Neutrophil (primary cell): ENCODE measurements at regions not wholly inside any gene's neighbourhood (a gene's known extent, or its start where the extent isn't known, plus 50 kb on each side); places are given as distances from the start of the nearest gene placed in this dataset.

ENCODE experiments used
- H3K27ac ChIP-seq: fragments of 200-600 bp; sonication (generic); 2 replicates; pipeline ENCODE4 v1.5.1; 2016; ENCODE audit warnings: mild to moderate bottlenecking, moderate library complexity
- H3K27me3 ChIP-seq: fragments of 200-600 bp; sonication (generic); 2 replicates; pipeline ENCODE4 v1.6.0; 2016; ENCODE audit warnings: mild to moderate bottlenecking
- H3K36me3 ChIP-seq: fragments of 200-600 bp; sonication (generic); 2 replicates; pipeline ENCODE4 v1.5.1; 2017
- H3K4me1 ChIP-seq, 2 experiments: fragments of 200-600 bp in 1 of 2; sonication (generic) in 1 of 2; 1 replicate in 1 of 2; 2 replicates in 1 of 2; pipeline versions ENCODE4 v1.5.1 to v1.6.1; 2013 to 2016; ENCODE audit warnings: low read depth in 1 of 2, low read length in 1 of 2, mild to moderate bottlenecking in 1 of 2, moderate library complexity in 1 of 2; ENCODE audit not compliant: control insufficient read depth in 1 of 2, insufficient read depth in 1 of 2
- H3K4me3 ChIP-seq, 2 experiments: fragments of 200-600 bp in 1 of 2; sonication (generic) in 1 of 2; 1 replicate in 1 of 2; 2 replicates in 1 of 2; pipeline ENCODE4 v1.5.1; 2013 to 2016; ENCODE audit warnings: low read depth in 1 of 2, low read length in 1 of 2, mild to moderate bottlenecking in 1 of 2, moderate library complexity in 1 of 2
- H3K9me3 ChIP-seq: fragments of 200-600 bp; sonication (generic); 2 replicates; pipeline ENCODE4 v1.5.1; 2016
- CTCF ChIP-seq: fragments of 200-600 bp; sonication (generic); IDR thresholded peaks from 2 replicates; pipeline ENCODE4 v1.5.1; 2016; ENCODE audit warnings: antibody characterized with exemption

GRCh38 chr14:87497301-87497700 is 495.7 kb downstream of the GALC start:
- no peak for TF ChIP-seq CTCF
- Histone ChIP-seq H3K27ac (no peak overlapping the region), H3K9me3 (no peaks in the 10 kb centered on the region), H3K36me3 (no peaks in the 10 kb centered on the region), H3K27me3 (no peaks in the 10 kb centered on the region), H3K4me3 (no peak overlapping the region), H3K4me1 (no peaks in the 10 kb centered on the region)

- H3K36me3 ChIP-seq: no peaks in the 10 kb centered on the region
- no peaks in the 10 kb centered on the region for H3K27me3 ChIP-seq
- no peak overlapping the region for H3K27ac ChIP-seq
- H3K4me3 ChIP-seq: no peak overlapping the region
- H3K4me1 ChIP-seq: no peaks in the 10 kb centered on the region
- H3K9me3 ChIP-seq: no peaks in the 10 kb centered on the region
- no peak for TF ChIP-seq CTCF
Measured at GRCh38 chr14:87494010-87494409, 499.0 kb downstream of the GALC start.

- Histone ChIP-seq H3K4me1 (no peaks in the 10 kb centered on the region), H3K36me3 (no peaks in the 10 kb centered on the region), H3K27ac (no peak overlapping the region), H3K27me3 (no peaks in the 10 kb centered on the region), H3K4me3 (no peak overlapping the region), H3K9me3 (no peaks in the 10 kb centered on the region)
- TF ChIP-seq CTCF: no peak
Measured at GRCh38 chr14:87492561-87492960, 500.4 kb downstream of the GALC start.

GRCh38 chr14:87491816-87492215 is 501.2 kb downstream of the GALC start:
- TF ChIP-seq CTCF: no peak
- H3K36me3 ChIP-seq: no peaks in the 10 kb centered on the region
- no peaks in the 10 kb centered on the region for H3K27me3 ChIP-seq
- no peak overlapping the region for H3K4me3 ChIP-seq
- no peaks in the 10 kb centered on the region for H3K9me3 ChIP-seq
- H3K27ac ChIP-seq: no peak overlapping the region
- H3K4me1 ChIP-seq: no peaks in the 10 kb centered on the region

- Histone ChIP-seq H3K27me3 (no peaks in the 10 kb centered on the region), H3K9me3 (no peaks in the 10 kb centered on the region), H3K4me1 (no peaks in the 10 kb centered on the region), H3K27ac (no peak overlapping the region), H3K4me3 (no peak overlapping the region), H3K36me3 (no peaks in the 10 kb centered on the region)
- no peak for TF ChIP-seq CTCF
Measured at GRCh38 chr14:87489196-87489819, 503.7 kb downstream of the GALC start.
